BJ (cell line): ENCODE measurements at regions not wholly inside any gene's neighbourhood (a gene's known extent, or its start where the extent isn't known, plus 50 kb on each side); places are given as distances from the start of the nearest gene placed in this dataset.

Experiments used
- CTCF ChIA-PET: fragments of 350-600 bp; formaldehyde crosslinking; extraction: SDS; loops from one replicate; lab custom pipeline; 2021; ENCODE audit warnings: antibody characterized with exemption, inconsistent platforms; lab: Yijun Ruan, JAX
- POLR2A ChIA-PET: fragments of 300-600 bp; sonication (Branson Sonifier 250); formaldehyde crosslinking; extraction: SDS; loops from one replicate; lab custom pipeline; 2021; ENCODE audit warnings: antibody characterized with exemption; lab: Charles Lee
- DNase-seq: peaks from one replicate; pipeline ENCODE4 v3.0.0-alpha.2; 2011; ENCODE audit warnings: low read depth
- H3K27me3 ChIP-seq: 2 replicates; pipeline ENCODE4 v1.6.0; 2011; ENCODE audit warnings: low read length; ENCODE audit not compliant: control insufficient read depth, insufficient read depth
- H3K36me3 ChIP-seq: 2 replicates; pipeline ENCODE4 v1.5.1; 2011; ENCODE audit warnings: low read length; ENCODE audit not compliant: control insufficient read depth, insufficient read depth
- H3K4me3 ChIP-seq: 2 replicates; pipeline ENCODE4 v1.5.1; 2011; ENCODE audit warnings: low read depth, mild to moderate bottlenecking, control low read depth, low read length
- TF ChIP-seq, protein P1 (sequence below): IDR thresholded peaks from 2 replicates; pipeline ENCODE4 v1.5.1; 2011; ENCODE audit warnings: low read depth, mild to moderate bottlenecking, control low read depth, inconsistent platforms, low read length, moderate library complexity; ENCODE audit not compliant: insufficient read depth

DNA sequence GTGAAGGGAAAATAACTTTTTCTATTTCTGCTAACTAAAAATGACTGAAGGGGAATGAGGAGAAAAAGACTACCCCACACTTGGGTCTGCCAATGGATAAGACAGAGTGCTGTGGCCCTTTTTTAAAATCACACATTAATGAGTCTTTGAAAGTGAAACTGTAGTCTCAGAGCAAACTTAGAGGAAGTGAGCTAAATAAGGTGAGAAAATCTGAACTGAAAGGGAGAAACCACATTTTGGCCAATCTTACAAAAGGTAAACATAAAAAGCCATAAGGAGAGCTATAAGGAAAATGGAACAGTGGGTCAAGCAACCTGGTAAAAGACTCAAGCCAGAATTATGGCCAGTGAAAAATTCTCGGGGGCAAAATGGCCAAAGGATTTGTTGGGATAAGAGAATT is 755.1 kb upstream of the IGFBP7 start:
- Histone ChIP-seq H3K27me3 (no peaks in the 10 kb centered on the region), H3K4me3 (no peak overlapping the region), H3K36me3 (no peaks in the 10 kb centered on the region)
- CTCF ChIA-PET, result no interaction called here
- TF ChIP-seq, protein P1, sequence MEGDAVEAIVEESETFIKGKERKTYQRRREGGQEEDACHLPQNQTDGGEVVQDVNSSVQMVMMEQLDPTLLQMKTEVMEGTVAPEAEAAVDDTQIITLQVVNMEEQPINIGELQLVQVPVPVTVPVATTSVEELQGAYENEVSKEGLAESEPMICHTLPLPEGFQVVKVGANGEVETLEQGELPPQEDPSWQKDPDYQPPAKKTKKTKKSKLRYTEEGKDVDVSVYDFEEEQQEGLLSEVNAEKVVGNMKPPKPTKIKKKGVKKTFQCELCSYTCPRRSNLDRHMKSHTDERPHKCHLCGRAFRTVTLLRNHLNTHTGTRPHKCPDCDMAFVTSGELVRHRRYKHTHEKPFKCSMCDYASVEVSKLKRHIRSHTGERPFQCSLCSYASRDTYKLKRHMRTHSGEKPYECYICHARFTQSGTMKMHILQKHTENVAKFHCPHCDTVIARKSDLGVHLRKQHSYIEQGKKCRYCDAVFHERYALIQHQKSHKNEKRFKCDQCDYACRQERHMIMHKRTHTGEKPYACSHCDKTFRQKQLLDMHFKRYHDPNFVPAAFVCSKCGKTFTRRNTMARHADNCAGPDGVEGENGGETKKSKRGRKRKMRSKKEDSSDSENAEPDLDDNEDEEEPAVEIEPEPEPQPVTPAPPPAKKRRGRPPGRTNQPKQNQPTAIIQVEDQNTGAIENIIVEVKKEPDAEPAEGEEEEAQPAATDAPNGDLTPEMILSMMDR, result no peak
- DNase-seq, result no peak
- POLR2A ChIA-PET, result no interaction called here

DNA sequence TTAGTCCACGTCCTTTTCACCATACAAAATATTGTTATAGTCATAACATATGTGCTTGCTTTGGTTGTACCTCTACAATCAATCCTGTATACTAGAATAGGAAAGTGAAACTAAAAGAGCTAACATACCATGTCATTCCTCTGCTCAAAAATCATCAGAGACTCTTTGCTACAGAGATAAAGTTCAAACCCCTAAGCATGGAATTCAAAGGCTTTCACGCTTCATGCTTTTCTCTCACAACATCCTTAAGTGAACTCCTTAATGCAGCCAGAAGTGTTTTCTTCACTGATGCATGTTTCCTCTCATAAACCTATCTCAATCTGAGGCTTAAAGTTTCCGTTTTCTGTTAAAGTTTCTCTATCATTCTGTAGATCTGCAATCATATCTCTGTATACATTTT is 744.6 kb upstream of the IGFBP7 start:
- H3K36me3 ChIP-seq, result no peaks in the 10 kb centered on the region
- no peak for DNase-seq
- ChIA-PET POLR2A (no interaction called here), CTCF (no interaction called here)
- no peak overlapping the region for H3K4me3 ChIP-seq
- TF ChIP-seq, protein P1, result no peak
- H3K27me3 ChIP-seq, result no peaks in the 10 kb centered on the region

DNA sequence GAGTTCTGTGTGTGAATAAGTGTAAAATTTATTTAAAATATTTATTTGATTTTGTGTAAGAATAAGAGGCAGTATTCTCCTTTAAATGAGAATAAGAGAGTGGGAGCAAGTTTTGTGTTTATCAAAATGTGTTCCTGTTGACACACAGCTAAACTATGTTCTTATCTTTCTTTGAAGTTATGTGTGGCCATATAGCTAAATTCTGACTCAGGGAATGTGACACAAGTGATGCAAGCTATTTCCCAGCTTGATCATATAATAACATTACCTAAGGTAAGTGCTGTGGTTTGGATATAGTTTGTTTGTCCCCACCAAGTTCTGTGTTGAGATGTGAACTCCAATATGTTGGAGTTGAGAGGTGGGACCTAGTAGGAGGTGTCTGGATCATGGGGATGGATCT is 740.0 kb upstream of the IGFBP7 start:
- DNase-seq, result no peak
- TF ChIP-seq, protein P1, result no peak
- Histone ChIP-seq H3K4me3 (no peak overlapping the region), H3K27me3 (no peaks in the 10 kb centered on the region), H3K36me3 (no peaks in the 10 kb centered on the region)
- ChIA-PET POLR2A (no interaction called here), CTCF (interaction anchor here (1.6 kb wide), 1 partner anchor 16 kb away, joined by 6 read pairs; no protein-coding TSS in a partner anchor)

DNA sequence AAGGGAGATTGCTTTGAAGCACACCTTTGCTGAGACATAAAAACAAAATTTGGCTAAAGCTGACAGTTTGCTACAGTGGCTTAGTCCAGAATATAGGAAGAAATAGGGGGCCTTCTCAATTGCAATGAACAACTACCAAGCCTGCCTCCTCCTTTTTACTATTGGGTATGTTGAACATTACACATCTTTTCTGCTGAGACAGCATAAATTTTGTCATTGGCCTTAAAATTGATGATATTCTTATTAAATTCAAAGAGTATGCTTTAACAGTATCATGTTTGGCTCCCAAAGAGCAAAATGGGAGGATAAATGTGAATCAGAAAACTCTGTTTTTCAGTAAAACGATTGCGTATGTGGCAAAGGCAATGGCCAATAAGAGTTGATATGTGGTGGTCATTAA is 721.9 kb upstream of the IGFBP7 start:
- no peak for DNase-seq
- Histone ChIP-seq H3K27me3 (no peaks in the 10 kb centered on the region), H3K4me3 (no peak overlapping the region), H3K36me3 (no peaks in the 10 kb centered on the region)
- ChIA-PET POLR2A (no interaction called here), CTCF (no interaction called here)
- TF ChIP-seq, protein P1, result no peak

DNA sequence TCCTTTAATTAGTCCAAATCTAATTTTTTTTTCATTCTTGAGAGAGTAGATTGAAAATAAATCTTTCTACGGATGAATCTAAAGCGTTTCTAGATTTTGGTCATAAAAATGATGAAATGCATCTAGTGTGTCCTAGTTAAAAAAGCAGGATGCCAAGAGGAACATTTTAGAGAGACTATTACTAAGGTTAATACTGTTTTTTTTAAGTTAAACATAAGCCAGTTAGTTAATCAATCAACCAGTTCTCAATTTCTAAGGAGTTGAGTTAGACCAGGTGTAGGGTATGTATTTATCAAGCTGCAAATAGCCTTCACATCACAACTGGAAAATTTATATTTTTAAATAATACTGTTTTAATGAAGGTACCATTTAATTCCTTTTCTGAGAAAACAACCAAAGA is 679.5 kb upstream of the IGFBP7 start:
- Histone ChIP-seq H3K36me3 (no peaks in the 10 kb centered on the region), H3K4me3 (no peak overlapping the region), H3K27me3 (no peaks in the 10 kb centered on the region)
- no peak for DNase-seq
- ChIA-PET POLR2A (no interaction called here), CTCF (no interaction called here)
- TF ChIP-seq, protein P1, result no peak
